Hindlimb muscle (tissue), 1 donor: ENCODE measurements at regions not wholly inside any gene's neighbourhood (a gene's known extent, or its start where the extent isn't known, plus 50 kb on each side); places are given as distances from the start of the nearest gene placed in this dataset.

ENCODE experiments used
- DNase-seq: peaks from one replicate; pipeline ENCODE4 v3.0.0-alpha.2; 2013

DNA sequence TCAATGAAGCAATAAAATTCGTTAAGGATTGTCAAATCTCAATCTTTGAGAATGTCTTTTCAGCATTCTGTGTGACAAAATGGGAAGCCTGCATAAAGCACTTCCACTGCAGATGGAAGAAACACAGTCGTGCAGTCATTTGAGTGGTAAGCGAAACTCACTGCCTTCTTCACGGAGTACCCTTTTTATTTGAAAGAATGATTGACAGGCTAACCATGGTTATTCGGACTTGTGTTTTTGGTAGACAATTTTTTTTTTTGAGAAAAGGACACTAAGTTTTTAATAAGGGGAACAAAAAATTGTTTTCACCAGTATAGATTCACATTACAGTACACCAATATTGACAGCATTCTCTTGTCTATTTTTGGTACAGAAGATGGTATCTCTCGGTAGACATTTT lies 86.9 kb upstream of the MSX1 start:
- DNase-seq = no peak

GRCh38 chr4:4771160-4771559 lies 88.3 kb upstream of the MSX1 start:
- no peak for DNase-seq

DNA sequence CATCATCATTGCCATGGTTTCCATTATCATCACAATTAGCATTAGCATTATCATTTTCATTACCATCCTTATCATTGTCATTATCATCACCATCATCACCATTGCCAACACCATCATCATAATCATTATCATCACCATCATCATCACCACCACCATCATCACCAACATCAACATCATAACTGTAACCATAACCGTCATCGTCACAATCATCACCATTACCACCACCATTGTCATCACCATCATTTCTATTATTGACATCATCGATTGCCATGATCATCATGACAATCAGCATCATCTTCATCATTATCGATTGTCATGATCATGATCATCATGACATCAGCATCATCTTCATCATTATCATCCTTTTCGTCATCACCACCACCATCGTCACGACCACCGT lies 88.9 kb upstream of the MSX1 start:
- no peak for DNase-seq

DNA sequence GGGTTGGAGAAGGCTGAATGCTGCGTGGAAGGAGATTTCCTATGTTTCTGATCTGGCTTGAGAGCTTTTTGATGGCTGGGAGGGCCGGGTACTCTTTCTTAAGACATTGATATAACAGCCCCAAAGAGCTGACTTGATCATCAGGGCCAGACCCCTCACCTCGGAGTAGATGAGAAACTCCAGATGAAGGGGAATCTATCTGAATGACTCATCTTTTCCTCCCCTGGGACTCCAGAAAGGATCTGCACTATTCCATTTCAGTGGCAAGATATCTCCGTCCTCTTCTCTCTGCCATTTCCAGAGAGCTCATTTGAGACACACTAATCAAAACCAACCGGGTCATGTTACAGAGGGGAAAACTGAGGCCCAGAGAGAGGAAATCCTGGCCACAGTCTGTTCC lies 92.9 kb upstream of the MSX1 start:
- DNase-seq = no peak

DNA sequence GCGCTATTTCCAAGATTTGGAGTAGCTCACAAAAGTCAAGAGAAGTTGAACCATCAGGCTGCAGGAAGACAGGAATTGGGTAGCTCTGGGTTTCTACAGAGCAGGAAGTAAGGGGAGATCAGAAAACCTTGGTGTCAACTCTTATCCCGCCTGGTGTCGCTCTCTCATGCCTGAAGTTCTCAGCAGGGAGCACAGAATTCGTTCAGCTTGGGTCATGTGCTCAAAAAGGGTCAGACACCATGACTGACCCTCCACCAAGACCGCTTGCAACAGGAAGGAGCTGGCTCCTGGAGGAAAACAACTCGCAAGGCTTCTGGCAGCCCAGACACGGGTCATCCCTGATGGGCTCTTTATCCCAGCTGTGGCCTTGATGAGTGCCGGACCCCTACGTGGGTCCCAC lies 93.7 kb upstream of the MSX1 start:
- DNase-seq = no peak

GRCh38 chr4:4764558-4764905 lies 94.9 kb upstream of the MSX1 start:
- no peak for DNase-seq

GRCh38 chr4:4763822-4764557 lies 95.5 kb upstream of the MSX1 start:
- no peak for DNase-seq

DNA sequence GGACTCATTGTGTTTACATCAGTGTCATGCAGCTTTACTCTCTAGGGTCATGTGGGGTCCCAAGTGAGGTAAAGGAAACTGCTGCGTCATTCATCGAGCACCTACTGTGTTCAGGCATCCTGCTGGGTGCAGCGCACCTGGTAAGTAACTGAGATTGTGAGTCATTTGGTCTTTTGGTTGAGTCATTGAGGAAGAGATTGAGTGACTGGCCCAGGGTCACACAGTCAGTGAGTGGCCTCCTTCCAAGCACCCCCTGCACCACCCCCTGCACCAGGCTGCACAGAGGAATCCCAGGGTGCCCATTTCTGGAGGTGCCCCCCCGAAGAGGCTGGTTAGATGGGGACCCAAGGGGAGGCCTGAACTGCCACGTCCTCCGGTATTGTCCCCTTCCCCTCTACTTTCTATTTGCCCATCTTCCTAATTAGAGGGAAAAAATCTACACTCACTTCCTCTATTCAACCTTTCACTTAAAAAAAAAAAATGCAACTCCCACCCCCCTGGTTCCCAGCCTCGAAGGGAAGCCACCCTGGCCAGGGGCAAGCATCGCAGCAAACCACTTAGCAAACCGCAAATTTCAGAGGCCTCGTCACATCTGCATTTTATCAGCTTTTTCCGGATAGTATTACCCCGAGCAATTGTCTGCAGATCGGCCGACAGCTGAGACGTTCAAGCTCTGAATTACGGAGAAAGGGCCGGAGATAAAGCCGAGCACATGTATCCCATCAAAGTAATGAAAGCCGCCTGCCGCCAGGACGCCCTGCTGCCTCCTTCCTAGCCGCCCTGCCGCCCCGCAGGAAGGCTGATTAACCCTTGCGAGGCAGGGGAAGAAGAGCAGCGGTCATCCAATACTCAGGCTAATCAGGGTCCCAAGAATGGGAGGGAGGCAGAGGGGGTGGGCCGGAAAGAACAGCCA lies 96.3 kb upstream of the MSX1 start:
- no peak for DNase-seq

- DNase-seq = no peak
Observed at GRCh38 chr4:4762300-4762699, 97.2 kb upstream of the MSX1 start.

- DNase-seq = no peak
Observed at GRCh38 chr4:4761128-4761982, 98.1 kb upstream of the MSX1 start.

GRCh38 chr4:4759883-4760282 lies 99.6 kb upstream of the MSX1 start:
- DNase-seq = no peak

- DNase-seq = no peak
Observed at GRCh38 chr4:4759232-4759631, 100.2 kb upstream of the MSX1 start.

GRCh38 chr4:4758681-4759080 lies 100.8 kb upstream of the MSX1 start:
- no peak for DNase-seq

GRCh38 chr4:4755306-4755705 lies 104.2 kb upstream of the MSX1 start:
- DNase-seq = no peak

- no peak for DNase-seq
Observed at GRCh38 chr4:4754641-4755040, 104.8 kb upstream of the MSX1 start.

DNA sequence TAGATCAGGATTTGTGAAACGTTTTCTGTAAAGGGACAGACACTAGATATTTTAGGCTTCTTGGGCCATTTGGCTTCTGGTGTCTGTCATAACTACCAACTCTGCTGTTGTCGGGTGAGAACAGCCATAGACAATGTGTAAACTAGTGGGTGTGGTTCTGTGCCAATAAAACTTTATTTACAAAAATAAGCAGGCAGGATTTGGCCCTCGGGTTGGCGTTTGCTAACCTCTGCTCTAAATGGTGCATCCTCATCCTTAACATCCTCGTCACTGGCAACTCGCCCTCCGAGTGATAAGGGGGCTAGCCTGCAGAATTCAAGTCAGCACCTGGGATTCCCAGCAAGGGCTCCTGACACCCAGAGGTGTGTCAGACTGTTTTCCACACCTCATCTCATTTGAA lies 105.8 kb upstream of the MSX1 start:
- DNase-seq = no peak

GRCh38 chr4:4752576-4753401 lies 106.7 kb upstream of the MSX1 start:
- DNase-seq = no peak

- DNase-seq = no peak
Observed at GRCh38 chr4:4752025-4752424, 107.4 kb upstream of the MSX1 start.

DNA sequence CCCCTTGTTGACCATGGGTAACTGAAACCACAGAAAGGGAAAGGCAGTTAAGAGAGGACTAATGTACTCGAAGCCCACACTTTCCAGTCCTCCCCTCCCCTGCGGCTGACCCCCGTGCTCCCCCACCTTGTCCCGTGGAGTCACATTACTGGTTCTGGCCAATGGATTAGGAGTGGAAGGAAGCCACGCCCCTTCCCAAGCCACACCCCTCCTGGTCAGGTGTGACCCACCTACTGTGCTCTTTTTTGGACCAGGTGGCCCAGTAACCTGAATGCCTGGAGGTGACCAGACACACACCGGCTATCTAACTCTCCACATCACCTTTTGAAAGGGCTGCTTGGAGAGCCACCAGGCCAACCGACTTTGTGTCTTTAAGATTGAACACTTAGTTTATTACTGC lies 109.3 kb upstream of the MSX1 start:
- DNase-seq = no peak

DNA sequence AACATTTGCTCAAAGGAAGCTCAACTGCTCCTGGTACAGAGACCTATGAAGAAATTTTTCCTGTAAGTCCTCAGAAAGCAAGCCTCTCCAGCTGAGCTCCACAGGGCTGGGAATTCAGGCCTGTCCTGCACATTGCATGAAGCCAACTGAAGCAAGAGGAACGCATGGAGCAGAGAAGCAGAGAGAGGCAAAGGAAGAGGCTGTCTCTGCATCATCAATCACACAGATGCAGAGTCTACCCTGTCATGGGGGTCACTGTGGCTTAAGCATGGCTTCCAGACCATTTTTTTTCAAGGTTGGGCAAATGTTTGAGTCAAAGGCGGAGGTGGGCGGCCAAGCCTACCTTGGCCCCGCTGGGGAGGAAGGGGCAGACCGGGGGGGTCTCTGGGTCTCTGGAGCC lies 110.3 kb upstream of the MSX1 start:
- DNase-seq = no peak

DNA sequence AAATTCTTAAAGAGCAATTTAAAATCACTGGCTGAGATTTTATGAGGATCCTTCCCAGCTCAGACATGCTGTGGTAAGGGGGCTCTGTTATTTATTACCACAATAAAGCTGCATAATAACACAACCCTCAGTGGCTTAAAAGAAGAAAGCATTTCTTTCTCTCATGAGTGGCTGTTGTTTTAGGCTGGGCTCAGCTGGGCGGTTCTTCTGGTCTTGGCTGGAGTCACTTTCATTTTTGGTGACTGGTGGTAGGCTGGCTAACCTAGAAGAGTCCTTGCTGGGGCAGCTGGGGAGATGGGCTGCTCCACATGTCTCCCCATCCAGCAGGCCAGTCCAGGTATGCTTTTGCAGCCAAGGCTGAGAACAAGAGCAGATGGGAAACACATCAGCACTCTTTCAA lies 113.0 kb upstream of the MSX1 start:
- DNase-seq = no peak

DNA sequence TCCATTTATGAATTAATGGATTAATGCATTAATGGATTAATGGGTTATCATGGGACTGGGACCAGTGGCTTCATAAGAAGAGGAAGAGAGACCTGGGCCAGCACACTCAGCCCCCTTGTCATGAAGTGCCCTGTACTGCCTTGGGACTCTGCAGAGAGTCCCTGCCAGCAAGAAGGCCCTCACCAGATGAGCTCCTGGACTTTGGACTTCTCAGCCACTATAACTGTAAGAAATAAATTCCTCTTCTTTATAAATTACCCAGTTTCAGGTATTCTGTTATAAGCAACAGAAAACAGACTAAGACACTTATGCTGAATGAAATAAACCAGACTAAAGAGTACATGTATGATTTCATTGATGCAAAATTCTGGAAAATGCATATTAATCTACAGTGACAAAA lies 119.4 kb upstream of the MSX1 start:
- no peak for DNase-seq
